SH-SY5Y (cell line): ENCODE measurements at regions not wholly inside any gene's neighbourhood (a gene's known extent, or its start where the extent isn't known, plus 50 kb on each side); places are given as distances from the start of the nearest gene placed in this dataset.

ENCODE experiments used
- GATA2 ChIP-seq: IDR thresholded peaks from 2 replicates; pipeline ENCODE4 v1.6.1; 2011; ENCODE audit warnings: mild to moderate bottlenecking, low read depth, low read length
- GATA3 ChIP-seq: IDR thresholded peaks from 2 replicates; pipeline ENCODE4 v1.6.1; 2011; ENCODE audit warnings: low read depth, mild to moderate bottlenecking, low read length, moderate library complexity

DNA sequence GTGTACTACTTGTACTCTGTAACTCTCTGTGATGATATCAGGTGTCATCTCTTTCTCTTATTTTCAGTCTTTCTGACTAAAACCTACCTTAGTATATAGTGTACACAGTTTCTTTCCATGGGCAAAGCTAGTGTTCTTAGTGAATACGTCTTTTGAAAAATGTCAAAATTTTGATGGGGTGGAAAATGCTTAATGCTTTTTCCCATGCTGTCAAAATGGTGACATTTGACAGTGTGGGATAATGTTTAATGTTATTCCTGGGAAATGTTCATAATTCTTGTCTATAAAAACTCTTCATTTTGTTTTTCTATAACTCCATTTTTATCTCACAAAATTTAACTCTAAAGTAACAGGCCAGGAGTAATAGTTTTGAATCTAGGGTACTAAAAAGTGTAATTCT, 742.7 kb upstream of the FOXG1 start:
- TF ChIP-seq GATA3 (no peak), GATA2 (no peak)

DNA sequence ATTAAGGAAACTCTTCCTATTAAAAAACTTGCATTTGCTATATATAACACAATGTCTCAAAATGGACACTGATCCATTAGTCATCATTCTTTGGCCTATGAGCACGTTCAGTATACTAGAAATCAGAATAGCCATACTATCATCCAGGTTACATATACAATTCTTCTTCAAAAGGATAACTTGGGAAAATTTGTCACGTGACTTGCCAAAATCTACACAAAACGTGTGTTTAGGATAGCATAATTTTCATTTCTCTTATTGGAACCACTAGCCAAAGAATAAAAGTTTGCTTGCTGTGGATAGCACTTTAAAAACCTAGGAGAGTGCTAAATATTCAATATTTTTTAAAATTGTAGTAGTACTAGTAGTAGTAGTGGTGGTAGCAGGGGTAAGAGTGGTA, 714.3 kb upstream of the FOXG1 start:
- TF ChIP-seq GATA2 (no peak), GATA3 (no peak)

DNA sequence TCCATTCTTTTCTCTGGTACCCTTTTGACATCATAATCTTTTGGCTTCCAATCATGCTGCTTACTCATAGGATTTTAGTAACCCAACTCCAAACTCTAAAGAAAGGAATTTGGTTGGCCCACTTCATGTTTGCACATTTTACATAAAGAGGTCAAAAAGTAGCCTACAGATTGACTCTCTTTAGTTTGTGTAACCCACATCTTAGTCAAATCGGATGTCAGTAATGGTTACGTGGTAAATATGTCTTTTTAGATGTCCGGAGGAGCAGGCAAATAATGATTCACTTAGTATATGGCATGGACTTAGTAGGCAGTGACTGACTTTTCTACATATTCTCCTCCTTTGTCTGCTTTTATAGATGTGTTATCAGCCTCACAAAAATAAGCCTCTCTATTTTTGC, 711.6 kb upstream of the FOXG1 start:
- TF ChIP-seq GATA2: no peak
- no peak for TF ChIP-seq GATA3

DNA sequence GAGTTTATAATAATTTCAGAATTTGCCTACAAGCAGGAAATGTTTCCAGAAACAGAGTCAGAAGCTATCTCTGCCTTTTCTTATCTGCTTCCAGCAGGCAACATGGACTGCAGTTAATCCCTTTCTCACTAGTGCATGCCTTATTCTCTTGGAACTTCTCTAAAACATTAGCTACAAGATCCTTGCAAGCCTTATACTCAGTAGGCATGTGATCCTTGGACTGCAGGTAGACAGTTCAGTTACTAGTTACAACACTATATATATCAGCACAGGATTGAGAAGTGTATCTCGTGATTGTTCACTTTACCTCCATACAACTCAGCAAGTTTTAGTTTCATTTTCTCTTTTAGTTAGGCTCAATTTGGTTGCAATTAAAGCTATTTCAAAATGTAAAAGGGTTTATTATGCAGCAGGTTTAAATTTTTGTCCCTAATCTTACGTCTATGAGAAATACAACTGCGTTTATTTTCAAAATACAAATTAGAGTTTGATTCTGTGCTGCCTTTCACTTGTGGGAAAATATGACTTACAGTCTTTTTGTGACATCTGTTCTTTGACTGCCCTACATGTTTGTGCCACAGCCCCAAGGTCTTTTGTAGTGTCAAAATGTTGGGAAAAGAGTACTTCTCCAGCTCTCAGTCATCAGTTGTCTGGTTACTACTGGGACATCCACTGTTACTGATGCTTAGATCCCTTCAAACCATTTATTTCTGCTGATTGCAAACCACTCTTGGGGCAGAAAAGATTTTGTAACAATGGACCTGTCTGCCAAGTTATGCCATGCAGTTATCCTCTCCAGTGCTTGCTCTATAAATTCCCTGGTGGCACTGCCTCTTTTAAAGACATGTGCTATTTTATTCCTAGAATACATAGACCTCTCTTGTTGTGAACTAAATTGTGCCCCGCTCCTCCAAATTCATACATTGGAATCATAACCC, 709.0 kb upstream of the FOXG1 start:
- TF ChIP-seq GATA2 (no peak), GATA3 (no peak)

DNA sequence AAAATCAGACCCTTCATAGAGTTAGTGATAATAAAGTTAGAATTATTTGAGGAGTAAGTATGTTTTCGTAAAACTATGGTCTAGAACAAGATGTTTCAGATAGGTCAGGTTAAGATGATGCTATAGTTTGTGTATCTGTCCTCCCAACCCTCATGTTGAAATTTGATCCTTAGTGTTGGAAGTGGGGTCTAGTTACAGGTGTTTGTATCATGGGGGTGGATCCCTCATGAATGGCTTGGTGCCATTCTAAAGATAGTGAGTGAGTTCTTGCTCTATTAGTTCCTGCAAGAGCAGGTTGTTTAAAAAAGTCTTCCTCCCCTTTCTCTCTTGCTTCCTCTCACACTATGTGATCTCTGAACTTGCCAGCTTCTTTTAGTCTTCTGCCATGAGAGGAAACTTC, 707.3 kb upstream of the FOXG1 start:
- no peak for TF ChIP-seq GATA2
- no peak for TF ChIP-seq GATA3

DNA sequence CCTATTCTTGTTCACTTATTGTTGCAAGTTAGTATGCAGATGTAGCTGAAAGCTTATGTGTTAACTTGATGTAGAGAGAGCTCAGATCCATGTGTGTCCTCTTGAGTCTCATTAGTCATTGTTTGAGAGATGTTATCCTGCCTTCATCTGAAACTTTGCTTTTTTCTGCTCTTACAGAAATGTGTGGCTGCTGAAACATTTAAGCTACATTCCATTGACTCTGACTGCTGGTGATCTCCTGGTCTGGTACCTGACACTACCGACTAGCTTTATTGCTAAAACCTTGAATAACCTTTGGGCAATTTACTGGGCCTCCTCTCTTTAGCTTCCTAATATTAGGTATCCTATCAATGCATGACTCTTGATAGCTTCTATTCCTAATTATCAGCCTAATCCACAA, 705.6 kb upstream of the FOXG1 start:
- no peak for TF ChIP-seq GATA3
- no peak for TF ChIP-seq GATA2

DNA sequence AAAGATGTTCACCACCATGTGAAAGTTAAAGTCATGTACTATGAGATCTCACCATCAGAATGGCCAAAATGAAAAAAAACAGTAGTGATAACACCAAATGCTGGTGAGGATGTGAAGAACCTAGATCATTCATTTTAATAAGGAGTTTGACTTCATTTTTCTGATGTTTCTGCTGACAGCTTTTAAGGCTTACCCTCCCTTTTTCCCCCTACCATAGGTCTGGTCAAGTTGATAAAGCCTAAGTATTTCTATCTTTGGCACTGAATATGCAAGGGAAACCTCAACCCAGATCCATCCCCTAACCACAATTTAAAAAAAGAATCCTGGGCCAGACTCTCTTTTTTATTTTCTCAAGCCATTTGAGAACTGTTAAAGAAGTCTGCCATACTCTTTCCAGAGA, 689.6 kb upstream of the FOXG1 start:
- TF ChIP-seq GATA3 (no peak), GATA2 (no peak)

DNA sequence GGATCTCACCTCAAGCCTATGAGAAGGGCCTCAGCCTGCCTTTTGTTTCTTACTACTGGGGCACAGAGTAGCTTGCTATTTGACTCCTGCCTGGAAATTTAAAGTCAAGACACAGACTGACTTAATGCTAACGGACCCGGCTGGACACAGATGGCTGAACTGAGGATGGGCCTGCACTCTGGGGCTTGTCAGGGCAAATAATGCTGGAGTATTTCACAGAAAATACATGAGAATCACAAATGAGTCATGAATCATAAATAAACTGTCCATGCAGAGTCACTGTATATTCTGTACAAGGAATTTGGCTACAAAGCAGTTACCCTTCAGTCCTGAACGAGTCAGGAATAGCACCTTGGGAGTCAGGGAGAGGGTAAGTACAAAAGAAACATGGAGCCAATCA, 683.2 kb upstream of the FOXG1 start:
- no peak for TF ChIP-seq GATA2

DNA sequence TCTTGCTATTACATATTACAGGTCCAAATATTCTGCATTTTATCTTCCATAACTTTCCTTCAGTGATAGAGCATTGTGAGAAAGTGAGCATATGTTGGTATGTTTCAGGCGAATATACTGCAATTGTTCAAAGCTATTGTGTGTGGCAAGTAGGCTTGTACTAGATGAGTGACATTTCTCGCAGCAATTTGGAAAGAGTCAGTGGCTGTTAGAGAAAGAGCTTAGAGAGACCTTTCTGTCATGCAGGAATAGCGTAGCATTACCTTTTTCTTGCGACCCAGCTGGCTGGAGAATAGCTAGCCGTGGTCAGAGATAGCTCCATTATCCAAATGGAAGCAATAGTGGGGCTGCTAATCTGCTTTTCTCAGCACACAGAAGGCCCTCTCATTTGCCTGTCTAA, 678.5 kb upstream of the FOXG1 start:
- no peak for TF ChIP-seq GATA3
- TF ChIP-seq GATA2: no peak

DNA sequence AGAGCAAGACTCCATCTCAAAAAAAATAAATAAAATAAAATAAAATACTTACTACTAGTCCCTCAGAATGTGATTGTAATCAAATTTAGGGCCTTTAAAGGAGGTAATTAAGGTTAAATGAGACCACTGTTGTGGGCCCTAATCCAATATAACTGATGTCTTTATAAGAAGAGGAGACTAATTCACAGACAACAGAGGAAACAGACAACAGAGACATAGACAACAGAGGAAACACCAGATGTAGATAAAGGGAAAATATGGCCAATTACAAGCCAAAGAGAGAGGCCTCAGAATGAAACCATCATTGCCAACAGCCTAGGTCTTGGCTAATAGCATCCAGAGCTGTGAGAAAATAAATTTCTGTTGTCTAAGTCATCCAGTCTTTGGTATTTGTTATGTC, 669.0 kb upstream of the FOXG1 start:
- TF ChIP-seq GATA3 (no peak), GATA2 (no peak)

DNA sequence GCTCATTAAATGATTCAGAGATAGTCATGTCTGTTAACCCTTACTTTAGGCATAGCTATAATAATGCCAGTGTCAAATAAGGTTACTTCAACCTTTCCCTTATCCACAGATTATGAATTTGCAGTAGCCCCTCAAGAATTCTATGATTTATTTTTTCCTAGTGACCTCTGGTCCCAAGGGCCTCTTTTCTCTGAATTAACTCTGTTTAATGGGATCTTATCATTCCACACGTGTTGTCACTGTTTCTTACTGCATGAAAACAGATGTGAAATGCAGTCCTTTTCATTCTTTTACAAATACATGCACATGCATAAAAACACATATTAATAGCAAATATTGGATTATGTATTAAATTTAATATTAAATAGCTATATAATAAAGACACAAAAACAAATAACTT, 667.7 kb upstream of the FOXG1 start:
- TF ChIP-seq GATA3 (no peak), GATA2 (no peak)

DNA sequence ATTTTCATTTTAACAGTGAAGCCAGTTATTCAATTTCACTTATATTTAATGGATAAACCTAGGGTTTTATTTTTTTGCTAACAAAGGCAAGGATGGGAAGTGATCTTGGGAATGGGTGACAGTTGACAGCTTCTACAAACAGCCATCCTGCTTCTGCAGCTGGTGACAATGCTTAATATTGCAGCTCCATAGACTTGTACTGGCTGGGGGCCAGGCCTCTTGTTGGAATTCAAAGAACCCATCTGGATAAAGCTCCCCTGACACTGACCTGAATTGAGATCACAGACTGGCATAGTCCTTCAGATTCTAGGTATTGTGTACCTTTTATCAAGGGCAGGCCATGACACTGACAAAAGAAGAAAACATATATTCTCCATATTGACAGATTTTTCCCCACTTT, 664.6 kb upstream of the FOXG1 start:
- TF ChIP-seq GATA2: no peak
- TF ChIP-seq GATA3: no peak

DNA sequence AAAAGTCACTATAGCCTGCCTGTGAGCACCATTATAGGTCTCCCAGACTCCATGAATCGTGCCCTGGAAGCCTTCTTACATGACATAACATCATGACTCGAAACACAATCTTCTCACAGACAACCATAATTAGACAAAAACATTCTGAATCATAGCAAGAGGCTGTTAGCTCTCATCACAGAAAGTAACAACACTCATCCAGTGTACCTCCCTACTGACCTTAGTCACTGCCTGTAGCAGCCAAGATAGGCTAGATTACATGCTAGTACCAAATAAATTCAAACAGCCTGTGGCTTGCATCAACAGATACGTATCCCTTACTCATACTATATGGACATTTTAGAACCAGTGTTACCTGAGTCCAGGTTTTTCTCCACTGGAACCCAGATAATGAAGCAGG, 663.8 kb upstream of the FOXG1 start:
- no peak for TF ChIP-seq GATA3
- no peak for TF ChIP-seq GATA2

DNA sequence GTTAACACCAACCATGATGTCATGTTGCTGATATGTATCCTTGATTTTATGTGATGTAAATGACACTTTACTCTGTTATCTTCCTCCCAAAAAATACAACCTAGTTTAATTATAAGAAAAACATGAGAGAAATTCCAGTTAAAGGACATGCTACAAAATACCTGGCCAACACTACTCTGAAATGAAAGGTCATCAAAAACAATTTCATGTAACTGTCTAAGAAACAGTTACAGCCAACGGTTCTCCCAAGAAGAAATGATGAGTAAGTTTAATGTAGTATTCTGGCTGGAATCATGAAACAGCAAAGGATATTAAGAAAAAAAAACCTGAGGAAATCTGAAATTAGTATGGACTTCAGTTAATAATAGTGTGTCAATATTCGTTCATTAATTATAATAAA, 653.3 kb upstream of the FOXG1 start:
- no peak for TF ChIP-seq GATA2
- TF ChIP-seq GATA3: no peak

DNA sequence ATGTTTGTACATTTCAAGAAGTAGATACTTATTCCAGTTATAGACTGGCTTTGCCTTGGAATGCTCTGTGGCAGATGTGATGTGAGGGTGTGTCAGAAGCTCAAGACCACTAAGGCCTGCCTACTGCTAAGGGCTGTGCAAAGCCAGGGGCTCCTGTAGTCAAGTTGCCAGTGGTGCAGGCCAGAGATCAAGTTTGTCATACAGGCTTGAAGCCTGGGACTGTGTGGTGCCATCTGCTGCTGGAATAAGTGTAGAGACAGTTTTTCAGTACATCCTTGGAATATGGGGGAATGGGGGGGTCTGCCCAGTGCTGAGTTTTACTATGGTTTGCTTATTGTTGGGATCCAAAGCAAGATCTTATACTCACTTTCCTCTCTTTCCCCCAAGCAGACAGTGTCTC, 649.9 kb upstream of the FOXG1 start:
- TF ChIP-seq GATA2 (no peak), GATA3 (no peak)

DNA sequence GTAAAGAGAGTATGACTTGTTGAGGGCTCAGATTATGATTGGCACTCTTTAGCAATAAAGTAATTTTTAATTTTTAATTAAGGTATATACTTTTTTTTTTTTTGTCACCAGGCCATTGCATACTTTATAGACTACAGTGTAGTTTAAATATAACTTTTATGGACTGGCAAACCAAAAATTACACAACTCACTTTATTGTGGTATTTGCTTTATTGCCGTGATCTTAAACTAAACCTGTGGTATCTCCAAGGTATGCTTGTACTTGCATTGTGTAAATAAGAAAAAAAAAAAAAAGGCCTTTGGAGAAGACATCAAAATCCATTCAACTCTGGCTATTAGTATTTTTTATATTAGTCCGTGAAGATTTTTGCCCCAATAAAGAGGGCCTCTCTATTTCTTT, 646.7 kb upstream of the FOXG1 start:
- no peak for TF ChIP-seq GATA2
- no peak for TF ChIP-seq GATA3

DNA sequence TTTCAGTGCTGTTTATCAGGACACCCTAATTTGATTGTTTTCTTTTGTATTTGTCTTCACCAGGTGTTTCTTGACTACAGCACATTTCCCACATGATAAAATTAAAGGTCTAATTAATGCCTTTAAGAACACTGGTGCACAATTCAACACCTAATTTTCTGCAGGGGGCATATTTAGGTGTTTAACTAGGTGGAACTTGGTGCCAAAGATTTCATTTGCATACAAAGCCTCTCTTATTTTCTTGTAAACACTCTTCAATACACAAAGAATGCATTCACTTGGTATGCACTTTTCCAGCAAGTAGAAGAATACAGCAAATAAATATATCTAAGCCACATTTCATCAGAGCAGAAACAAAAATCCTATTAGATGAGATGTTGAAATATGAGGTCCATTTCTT, 646.2 kb upstream of the FOXG1 start:
- TF ChIP-seq GATA3: no peak
- no peak for TF ChIP-seq GATA2
